Myocyte (in vitro differentiated cells): ENCODE measurements at regions not wholly inside any gene's neighbourhood (a gene's known extent, or its start where the extent isn't known, plus 50 kb on each side); places are given as distances from the start of the nearest gene placed in this dataset.

Source experiments
- DNase-seq: peaks from one replicate; pipeline ENCODE4 v3.0.0-alpha.2; 2012; ENCODE audit warnings: low read depth

DNA sequence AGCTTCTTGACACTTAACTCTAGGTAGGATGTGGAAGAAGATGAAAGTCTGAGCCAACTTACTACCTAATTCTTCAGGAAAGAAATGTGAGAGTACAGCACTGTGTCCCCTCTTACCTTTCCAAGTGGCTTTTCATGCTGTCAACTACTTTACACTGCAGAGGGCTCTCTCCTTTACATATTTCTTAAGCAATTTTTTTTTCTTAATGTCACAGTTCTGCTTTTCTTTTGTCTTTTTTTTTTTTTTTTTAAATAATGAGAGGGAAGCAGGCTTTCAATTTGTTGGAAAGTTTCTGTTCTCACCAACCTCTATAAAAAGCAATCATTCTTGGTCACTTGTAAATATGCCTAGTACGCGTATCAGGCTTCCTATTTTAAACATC, 212.7 kb upstream of the MIR17HG start:
- no peak for DNase-seq

DNA sequence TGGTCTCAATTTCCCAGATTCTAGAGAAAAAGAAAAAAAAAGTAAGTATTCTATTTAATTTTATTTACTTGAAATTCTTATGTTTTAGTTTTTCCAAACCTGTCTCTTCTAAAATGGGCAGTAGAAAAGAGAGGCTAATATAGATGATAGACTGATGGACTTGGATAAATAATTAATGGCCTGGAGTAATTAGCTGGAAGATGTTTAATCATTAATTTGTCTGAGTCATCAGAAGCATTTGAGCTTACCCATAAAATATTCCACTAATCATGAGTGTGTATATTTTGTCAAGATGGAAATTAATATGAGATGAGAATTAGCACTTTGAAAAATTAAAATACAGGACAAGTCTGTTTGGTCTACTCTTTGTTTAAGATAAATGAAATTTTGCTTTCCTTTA, 212.1 kb upstream of the MIR17HG start:
- DNase-seq, result no peak

DNA sequence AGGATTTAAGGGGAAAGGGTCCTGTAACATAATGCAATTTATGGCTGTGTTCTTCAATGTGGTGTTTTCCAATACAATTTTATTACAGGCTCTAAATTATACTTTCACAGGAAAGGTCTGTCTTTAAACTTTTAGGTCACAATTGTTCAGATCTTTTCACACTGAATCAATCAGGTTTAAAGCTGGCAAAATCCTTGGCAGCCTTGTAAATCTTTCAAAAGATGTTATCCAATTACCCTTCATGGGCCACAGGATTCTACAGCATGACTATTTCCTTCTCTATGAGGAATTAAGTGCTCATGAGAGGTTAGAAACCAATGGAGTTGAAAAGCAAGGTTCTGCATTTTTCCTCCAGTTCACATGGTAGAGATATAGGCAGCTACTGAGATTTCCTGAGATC, 211.5 kb upstream of the MIR17HG start:
- DNase-seq, result no peak

DNA sequence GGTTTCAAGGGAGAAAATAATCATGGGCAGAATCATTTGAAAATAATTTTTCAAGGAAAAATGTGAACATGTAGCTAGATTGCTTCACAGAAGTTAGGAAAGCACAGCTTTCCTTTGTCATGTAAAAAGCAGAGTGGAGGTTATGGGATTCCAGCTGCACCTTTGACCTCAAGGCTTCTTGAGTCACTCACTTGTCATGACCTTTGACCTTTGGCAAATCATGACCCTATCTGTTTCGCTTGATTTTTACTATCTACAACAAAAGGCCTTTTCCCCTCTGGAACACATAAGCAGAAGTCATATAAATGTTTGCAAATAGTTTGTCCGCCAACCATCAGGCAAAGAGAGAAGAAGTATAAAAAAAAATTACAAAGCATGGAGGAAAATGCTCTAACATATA, 210.7 kb upstream of the MIR17HG start:
- no peak for DNase-seq

DNA sequence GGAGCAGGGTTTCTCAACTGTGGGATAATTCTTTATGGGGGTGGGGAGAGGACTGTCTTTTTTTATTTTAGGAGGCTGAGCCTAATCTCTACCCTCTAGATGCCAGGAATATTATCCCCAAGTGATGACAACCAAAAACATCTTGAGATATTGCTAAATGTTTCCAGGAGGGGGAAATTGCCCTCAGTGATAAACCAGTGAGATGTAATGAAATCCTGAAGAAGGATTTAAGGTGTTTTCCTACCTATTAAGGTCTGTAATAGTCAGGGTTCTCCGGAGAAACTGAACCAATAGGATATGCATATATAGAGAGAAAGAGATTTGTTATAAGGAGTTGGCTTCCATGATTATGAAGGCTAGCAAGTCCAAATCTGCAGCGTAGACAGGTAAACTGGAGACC, 208.3 kb upstream of the MIR17HG start:
- DNase-seq, result no peak

DNA sequence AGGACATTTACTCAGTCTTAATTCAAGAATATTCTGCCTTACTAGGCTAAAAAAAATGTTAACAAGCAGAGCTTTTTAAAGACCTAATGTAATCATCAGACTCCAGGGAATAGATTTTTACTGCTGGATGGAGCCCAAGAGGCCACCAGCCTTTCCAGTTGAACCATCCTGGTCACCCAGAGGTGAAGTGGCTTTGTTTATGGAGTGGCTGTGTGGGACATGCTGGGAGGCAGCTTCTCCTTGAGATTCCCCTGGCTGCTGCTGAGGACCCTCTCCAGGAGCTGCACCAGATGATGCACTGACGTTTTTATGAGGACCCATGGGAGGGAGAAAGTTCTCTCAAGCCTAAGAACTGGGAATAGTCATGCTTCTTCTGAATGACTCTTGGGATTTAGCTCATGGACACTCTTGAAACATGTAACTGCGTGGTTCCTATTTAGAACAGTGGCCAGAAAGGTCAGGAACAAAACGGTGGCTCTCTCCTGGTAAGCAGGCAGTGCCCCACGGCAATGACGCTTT, 205.9 kb upstream of the MIR17HG start:
- no peak for DNase-seq

DNA sequence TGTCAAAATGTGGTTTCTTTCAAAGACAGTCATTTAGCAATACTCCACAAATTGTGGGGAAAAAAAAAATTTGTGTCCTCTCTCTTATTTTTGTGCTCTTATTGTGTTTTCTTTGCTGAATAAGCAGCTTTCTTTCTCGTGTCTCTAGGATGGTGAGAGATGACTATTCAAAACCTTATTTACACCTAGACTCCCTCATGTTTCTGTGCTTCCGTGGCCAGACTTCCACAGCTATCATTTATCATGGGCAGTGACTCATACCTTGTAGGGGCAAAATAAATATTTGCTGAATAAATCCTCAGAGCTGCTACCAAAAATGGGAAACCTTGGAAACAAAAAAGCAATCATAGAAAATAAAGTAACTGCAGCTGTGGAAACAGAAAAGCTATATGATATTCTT, 204.9 kb upstream of the MIR17HG start:
- peak; percentile 28 for DNase-seq

DNA sequence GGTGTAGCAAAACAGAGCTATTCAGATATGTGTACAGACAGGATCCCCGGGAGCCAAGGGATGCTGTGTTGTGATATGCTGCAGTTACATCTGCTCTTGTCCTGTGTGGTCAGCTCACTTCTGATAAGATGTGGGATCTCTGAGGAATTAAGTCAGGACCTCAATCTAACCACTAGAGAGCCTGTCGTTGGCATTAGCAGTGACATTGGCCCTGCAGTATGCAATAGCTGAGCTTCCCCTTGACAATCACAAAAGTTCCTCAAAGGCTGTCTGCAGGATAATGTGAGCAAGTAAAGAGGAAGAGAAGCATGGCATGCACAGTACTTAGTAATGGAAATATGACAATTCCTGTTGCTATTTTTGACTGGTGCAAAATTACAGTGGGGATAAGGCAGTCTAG, 203.4 kb upstream of the MIR17HG start:
- DNase-seq, result peak; percentile 8

DNA sequence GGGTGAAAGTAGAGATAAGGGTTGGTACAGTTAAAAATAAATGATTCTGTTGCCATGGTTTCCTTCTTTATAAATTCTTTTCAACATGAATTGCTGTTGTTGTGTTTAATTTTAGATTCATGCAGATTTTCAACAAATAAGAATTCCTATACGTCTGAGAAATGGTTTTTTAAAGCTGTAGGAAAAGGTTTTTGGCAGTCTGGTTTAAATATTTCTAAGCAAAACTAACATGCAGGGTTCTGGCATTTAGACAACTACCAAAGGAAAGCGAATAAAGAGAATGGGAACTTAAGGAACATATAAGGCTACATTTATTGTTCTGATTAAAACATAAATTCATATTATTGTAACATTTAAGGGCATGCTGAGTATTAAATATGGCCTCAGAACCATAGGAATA, 203.0 kb upstream of the MIR17HG start:
- no peak for DNase-seq

DNA sequence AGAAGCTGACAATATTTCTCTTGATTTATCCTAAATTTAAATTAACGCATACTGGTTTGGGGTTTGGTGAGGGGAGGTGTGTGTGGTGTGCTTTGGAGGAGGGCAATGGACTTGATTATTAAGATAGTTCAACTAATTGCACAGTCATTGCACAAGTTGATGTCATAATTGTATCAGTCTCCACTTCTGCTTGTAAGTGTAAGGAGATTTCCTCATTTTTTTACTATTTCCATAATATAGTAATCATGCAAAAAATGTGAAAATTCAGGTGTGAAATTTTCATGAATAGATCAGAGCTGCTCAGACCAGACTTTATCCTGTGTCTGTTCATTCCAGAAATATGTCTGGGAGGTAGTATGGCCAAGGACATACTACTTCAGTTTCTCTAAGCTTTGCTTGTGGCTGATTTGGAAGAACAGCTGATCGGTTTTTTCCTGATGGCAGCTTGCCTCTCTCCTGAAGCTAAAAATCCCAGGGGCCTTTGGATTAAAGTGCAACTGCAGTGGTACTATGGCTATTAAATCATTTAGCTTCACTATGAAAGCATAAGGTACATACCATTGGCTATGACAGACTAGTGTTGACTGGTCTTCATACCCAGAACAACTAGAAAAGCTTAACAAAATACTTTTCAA, 201.8 kb upstream of the MIR17HG start:
- DNase-seq, result no peak

DNA sequence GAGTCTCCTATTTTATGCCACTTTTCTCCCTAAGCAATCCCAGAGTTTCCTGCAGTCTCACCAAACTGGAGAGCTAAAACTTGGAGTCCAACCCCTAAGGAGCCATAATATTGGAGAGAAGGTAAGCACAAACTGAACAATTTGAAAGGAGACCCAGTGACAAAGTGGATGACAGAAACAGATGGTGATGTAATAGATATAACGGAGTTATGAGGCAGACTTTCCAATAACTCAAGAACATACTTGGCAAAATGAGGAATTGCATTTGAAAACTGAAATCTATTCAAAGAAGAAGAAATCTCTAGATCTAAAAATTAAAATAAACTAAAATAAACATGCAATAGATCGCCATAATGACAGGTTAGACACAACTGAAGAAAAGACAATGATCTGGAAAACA, 200.9 kb upstream of the MIR17HG start:
- no peak for DNase-seq

DNA sequence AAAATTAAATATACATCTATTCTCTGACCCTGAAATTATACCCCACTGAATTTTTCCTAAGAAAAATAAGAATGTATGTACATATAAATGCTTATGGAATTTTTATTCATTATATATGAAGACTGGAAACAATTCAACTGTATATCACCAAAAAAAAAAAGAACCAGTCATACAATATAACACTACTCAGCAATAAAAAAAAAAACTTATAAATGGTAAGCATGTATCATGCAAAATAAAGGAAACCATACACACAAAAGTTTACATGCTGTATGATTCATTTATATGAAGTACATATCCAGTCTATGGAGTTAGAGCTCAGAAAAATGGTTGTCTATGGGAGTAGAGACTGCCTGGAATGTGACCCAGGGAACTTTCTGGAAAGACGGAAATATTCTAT, 199.4 kb upstream of the MIR17HG start:
- no peak for DNase-seq

DNA sequence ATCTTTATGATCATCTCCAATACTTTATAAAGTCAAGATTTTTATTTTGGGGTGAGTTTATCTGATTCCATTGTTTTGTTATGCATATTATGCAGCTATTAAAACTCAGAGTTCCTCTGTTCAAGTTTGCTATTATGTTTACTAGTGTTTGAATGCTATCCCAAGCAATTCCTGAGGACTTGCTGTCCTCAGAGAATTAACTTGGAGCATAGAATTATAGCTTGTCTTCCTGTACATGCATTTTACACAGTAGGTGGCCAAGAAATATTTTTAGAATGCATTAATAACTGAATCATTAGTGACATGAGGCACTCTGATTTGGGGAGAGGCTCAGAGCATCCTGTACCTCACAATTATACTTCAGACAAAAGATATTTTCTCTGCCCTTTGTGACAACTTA, 195.6 kb upstream of the MIR17HG start:
- DNase-seq, result no peak

DNA sequence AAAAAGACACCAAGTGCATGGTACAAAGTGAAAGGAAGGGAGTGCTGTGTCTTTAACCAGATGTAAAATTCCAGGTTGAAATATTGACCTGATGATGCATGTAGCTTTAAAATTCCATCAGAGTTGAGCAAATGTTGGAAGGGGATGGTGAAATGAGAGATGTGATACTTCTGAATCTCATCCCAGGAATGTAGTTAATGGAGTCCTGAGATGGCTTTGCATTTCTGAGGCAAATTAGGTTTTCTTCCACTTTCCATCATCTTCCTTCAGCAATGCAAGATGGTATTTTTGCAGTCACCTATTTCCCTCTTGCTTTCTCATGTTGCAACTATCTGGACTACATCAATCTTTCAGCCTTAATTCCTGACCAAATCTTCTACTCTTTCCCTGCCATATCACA, 194.1 kb upstream of the MIR17HG start:
- no peak for DNase-seq

DNA sequence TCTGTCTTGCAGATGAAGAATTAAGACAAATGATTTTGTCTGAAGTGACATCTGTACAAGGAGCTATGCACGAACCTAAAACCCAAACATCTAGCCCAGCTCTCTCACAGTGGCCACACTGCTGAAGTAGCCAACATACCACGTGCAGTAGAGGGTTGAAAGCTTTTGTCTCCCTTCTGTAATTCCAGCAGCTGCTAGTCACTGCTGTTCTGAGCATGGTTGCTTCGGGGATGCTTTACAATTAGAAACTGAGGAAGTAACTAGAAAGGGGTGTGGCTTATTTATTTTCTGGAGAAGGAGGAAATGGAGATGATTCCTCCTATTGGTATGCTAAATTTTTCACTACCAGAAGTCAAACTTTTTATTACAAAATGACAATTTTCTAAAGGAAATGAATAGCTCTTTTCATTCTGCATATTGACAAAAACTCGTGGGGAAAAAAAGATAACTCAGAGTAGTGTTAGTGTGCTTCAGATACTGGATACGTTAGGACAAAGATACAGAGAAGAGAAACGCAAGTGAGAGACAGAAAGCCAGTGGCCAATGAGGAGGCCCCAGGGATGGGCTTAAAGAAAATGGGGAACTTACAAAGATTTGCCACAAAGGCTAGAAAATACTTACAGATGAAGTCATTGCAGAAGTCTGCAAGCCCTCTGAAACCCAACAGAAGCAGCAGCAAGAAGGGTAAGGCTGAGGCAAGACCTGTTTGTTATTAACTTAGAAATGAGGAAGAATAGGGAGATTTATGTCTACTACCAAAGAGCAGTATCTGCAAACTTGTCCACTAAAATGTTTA, 192.7 kb upstream of the MIR17HG start:
- DNase-seq, result peak; percentile 11

DNA sequence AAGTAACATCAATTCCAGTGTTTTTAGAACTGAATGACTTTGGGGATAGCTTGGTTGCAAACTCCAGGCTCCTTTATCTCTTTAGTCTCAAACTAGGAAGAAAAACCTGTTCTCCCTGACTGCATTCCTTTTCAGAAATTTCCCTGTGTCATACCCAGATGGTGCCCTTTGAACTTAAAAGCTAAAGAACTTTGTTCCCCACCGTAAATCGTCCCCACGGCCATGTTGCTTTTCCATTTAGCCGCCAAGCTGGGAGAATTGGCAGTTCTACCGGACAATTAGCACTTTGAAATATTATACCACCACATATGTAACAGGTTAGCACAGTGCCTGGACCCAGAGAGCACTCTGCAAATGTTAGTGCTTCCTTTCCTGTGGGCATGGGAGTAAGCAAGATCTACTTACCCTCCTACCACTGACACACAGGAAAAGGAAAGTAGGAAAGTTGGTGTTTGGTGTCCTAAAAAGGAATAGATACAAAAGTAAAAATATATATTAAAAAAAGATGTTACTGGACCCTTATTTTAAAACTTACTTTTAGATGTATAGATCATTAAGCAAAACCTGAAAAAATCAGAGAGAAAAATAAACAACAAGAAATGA, 191.9 kb upstream of the MIR17HG start:
- DNase-seq, result no peak

DNA sequence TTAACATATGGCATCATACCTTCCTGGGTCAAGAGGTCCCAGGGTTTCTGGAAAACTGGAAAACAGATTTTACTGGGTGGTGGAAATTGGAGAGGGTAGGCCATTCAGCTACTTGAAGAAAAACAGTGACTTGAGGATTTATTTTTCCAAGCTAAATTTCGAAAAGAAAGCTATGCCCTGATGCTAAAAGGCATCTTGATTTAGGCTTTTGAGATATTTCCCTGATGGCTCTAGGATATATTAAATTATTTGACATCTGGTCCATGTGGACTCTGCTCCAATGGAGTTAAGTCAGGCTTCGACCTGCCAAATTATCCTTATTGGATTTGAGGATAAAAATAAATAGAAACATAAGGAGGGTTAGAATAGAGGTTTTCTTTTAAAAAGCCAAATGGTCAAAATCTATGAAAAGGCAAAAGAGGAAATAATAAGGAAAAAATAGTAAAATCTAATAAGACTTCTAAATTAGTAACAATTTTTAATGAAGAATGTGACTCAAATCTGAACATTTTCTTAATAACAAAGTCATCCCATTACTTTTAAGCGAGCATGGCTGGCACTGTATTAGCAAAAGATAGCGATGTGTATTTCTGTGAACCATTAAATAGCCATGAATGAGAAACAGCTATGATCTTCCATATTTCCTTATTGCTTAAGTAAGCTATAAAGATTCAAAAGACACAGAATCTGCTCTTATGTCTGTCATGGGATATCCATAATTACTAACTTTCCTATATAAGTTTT, 190.0 kb upstream of the MIR17HG start:
- no peak for DNase-seq

DNA sequence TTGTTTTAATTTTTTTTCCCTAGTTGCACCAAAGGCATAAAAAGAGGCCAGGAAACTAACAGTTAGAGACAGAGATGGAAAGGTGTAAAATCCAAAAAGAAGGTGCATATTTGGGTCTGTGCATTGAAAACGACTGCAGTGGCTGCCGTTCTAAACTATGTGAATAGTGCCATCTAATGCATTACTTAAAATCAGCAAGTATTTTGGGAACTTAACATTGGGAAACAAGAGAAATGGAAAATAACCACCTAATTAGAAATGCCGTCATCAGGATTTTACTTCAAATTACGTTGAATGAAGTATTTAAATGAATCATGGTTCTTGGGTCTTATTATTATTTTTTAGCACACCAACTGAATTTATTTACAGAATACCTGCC, 189.5 kb upstream of the MIR17HG start:
- DNase-seq, result no peak

DNA sequence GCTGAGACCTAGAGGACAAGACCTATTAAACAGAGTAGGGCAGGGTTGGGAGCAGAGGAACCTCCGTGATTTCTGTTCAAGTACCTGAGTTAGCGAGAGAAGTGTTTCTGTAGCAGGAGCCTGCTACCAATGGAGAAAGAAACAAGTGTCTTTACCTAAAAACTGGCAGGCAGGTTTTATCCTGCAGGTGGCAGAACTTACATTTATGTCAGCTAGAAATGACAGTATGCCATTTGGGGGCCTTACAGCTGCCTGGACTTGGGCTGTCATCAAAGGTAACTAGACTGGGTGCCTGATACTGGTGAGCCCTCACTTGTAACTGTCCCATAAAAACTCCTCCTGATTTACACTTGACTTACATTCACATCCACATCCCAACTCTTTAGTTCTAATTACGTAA, 185.3 kb upstream of the MIR17HG start:
- DNase-seq, result no peak

DNA sequence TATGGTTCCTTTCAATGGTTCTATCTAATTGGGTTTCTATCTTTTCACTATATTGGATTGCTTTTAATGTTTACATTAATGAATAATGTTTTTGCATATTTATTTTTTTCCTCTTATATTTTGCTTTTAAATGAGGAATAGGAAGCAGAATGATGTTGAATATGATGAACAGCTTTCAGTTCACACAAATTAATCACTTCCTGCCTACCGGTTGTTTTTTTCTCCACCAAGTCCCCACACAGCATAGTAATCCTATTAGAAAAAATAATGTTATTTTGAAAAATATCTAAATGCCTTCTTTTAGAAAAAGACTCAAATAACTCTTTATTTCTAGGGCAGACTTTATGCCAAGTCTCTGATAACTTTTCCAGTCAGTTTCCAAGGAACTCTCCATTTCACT, 184.9 kb upstream of the MIR17HG start:
- DNase-seq, result no peak

DNA sequence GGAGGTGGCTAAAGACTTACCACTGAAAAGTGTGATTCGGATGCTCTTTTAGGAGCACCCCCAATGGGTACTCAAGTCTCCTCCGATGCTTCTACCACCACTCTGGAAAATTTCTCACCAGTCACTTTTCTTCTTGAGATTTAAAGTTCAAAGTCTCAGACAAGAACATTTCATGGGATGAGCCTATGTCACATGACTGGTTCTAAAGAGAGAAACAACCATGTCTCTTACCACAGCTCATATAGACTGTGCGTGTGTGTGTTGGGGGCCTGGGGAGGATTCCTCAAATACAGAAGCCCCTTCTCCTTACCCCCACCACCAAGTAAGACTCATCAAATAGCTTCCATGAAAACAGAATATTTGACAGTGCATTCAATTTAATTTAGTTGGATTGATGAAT, 181.7 kb upstream of the MIR17HG start:
- DNase-seq, result no peak
